Kidney tubule cell (primary cell): ENCODE measurements at regions not wholly inside any gene's neighbourhood (a gene's known extent, or its start where the extent isn't known, plus 50 kb on each side); places are given as distances from the start of the nearest gene placed in this dataset.
"Not testable (repeated sequence)": the region's sequence is repeated elsewhere in the genome, so short reads cannot be mapped to it uniquely, and the experiment has no call there.

Experiments used
- DNase-seq: peaks from one replicate; pipeline ENCODE4 v3.0.0-alpha.2; 2018; ENCODE audit warnings: low spot score

DNA sequence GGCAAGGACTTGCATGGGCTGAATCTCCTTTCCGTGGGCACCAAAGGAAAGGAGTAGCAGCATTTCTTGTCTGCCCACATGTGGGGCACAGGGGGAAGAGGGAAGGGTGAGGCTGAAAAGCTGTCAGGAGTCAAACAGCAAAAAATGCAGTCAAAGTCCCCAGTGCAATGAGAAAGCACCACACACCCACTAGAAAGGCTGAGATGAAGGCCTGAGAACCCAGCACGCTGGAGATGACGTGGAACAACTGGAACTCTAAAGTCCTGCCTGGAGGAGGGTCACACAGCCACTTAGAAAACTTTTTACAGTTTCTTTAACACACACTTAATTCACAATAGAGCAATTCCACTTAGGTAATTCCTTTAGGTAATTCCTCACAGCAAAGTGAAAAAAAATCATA is 94.6 kb upstream of the IGFBPL1 start:
- DNase-seq: no peak

DNA sequence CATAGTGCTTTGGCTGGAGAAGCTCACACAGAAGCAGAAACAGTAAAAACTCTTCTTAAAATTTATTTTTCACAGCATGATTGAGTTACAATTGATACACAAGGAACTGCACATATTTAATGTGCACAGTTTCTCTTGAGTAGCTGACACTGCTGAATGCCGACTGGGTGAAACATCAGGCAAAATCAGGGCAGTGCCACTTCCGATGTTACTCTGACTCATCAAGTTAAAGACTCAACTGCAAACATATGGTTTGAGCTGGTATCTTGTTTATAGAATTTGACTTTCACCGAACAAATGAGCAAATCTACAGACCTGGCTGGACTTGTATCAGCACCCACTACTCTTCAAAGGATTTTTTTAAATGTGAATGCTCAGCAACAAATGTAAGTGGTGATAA is 92.0 kb upstream of the IGFBPL1 start:
- DNase-seq: peak; percentile 74

DNA sequence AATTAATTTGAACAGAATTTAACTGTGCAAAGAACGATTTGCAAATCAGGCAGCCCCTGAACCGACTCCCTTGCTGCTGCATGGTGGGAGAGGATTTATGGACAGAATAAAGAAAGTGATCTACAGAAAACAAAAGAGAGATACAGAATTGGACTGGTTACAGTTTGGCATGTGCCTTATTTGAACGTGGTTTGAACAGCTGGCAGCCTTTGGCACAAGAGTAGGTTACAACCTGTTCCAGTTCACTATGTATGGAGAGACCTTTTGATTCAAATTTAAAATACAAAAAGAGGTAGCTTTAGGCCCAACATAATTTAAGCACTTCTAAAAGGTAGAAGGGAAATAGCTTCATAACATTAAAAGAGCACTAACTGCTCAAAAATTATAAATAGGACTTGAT is 90.8 kb upstream of the IGFBPL1 start:
- DNase-seq: not testable (repeated sequence)

DNA sequence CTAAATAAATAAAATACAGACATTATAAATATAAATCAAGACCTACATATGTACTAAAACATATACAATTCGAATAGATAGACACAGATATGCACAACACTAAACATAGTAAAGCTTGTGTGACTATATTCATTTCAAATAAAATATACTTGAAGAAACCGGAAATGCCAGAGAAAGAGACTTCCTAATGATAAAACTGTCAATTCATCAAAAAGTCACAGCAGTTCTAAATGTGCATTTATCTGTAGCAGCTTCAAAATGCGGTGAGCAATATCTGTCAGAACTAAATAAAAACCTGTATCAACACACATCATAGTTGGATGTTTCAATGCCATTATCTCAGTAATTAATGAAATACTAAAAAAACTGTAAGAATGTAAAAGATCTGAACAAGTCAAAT is 86.1 kb upstream of the IGFBPL1 start:
- not testable (repeated sequence) for DNase-seq

DNA sequence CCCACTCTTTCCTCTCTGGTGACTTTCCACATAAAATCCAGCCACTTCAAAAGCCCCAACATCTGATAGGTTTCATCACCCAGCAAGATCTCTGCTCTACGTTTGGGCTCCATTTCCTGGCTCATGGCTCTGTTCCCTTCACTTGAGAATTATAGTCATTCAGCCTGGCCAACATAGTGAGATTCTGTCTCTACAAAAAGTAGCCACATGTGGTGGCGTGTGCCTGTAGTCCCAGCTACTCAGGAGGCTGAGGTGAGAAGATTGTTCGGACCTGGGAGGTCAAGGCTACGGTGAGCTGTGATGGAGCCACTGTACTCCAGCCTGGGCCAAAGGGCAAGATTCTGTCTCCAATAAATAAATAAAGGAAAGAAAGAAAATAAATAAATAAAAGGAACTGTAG is 83.3 kb upstream of the IGFBPL1 start:
- DNase-seq: no peak

DNA sequence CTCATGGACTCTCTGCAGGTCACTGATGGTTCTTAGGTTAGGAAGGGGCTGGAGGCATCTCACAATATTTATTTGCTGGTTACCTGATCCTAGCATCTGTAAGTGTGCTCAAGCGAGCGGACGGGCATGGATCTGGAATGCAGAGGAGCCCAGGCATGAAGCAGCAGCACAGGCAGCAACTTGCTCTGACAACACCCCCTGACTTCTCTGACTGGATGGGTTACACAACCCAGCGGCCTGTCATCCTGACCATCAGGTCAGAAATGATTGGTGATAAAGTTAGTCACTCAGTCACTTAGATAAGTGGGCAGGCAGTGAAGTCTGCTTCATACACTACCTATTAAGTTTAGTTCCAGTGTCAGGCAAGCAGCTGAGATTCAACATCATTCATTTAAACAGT is 75.9 kb upstream of the IGFBPL1 start:
- peak; percentile 77 for DNase-seq

DNA sequence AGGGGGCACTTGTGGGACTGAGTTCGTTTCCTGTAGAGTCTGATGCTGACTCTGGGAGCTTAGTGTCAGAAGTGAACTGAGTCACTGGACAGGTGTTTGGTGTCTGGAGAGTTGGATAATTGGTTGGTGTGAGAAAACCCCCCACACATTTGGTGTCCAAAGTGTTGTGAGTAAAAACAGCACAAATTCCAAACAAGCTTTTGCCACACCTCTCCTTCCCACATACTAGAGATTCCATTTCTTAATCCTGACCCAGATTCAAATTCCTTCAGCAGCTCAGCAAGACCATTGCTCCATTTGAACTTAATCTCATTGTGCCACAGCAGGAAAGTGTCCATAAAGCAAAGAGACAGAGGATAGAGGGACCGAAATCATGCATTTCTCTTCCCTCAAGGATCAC is 74.3 kb upstream of the IGFBPL1 start:
- not testable (repeated sequence) for DNase-seq

DNA sequence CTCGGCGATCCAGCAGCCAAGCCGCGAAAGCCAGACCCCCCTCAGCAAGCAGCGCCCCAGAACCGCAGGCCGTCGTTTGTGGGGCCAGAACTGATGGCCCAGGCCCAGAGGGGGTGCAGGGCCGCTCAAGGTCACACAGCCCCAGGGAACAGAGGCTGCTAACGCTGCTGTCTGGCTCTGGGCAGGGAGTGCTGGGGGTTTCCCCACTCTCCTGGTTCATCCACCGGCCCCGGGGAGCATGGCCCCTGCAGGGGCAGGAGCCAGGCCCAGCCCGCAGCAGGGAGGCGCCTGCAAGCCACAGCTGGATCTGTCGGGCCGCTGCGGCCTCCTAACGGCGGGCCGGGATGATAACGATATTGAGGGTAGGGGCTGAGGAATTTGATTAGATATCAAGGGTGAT is 64.8 kb upstream of the IGFBPL1 start:
- no peak for DNase-seq

DNA sequence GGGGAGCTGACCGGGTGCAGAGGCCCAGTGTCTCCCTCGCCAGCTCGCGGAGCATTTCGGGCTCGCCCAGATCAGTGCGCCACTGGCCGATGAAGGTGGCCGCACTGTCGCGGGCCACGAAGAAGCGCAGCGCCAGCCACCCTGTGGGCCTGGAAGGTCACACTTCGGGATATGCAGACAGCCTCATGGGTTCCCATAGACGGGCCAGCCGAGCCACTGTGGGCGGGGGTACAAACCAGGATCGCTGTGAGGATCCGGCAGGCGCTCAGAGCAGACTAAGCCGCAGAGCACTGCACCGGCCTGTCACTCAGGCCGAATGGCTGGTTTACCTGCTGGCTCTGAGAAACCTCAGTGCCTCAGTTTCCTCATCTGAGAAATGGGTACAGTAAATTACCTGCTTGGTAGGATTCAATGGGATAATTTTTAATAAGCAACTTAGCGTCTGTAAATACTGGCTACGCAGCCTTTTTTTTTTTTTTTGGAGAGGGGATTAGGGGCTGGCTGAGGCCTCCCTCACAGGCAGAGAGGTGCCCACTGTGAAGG is 64.0 kb upstream of the IGFBPL1 start:
- no peak for DNase-seq

DNA sequence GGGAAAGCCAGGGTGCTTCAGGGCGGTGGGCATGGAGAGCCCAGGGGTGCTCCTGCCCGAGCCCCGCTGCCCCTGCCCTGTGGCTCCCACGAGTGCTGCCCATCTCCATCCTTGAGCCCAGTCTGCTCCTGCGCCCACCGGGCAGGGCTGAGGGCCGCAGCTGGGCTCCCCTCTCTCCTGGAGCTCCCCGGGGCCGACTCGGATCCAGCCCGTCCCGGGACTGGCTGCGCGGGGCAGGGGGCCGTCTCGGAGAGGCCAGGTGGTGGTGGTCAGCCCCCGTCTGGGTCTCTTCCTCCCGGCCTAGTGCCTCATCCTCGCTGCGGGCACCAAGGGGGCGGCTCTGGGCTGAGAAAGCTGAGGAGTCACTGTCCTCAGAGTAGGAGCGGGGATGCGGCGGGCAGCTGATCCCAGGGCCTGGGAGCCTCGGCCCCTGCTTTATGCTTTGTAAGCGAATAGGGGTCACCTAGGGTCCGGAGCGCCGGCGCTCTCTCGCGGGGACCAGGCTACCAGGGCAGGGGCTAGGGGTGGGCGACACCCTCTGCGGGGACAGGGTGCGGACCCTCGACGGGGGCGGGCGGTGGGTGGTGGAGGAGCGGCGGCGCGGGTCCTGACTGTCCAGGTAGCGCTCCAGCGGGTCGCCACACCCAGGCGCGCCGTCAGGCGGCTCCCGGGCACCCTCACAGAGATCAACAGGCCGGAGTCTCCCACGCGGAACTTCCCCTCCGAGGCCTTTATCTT is 63.3 kb upstream of the IGFBPL1 start:
- DNase-seq: not testable (repeated sequence)

DNA sequence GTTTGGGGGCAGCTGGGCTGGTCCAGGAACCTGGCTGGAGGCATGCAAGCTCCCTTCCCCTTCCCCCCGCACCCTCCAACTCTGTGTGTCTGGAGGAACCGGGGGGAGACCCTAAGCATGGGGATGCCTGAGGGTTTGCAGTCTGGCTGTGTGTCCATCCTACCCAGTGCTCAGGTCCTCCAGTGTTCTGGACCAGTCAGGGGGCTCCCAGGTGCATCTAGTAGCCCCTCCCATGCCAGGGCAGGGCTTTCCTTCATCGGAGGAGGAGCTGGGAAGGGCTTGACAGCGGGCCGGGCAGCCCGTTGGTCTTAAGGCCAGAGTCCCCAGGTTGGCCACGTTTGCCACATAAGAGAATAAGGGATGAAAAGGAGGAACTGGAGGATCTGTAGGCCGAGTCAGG is 62.6 kb upstream of the IGFBPL1 start:
- no peak for DNase-seq

DNA sequence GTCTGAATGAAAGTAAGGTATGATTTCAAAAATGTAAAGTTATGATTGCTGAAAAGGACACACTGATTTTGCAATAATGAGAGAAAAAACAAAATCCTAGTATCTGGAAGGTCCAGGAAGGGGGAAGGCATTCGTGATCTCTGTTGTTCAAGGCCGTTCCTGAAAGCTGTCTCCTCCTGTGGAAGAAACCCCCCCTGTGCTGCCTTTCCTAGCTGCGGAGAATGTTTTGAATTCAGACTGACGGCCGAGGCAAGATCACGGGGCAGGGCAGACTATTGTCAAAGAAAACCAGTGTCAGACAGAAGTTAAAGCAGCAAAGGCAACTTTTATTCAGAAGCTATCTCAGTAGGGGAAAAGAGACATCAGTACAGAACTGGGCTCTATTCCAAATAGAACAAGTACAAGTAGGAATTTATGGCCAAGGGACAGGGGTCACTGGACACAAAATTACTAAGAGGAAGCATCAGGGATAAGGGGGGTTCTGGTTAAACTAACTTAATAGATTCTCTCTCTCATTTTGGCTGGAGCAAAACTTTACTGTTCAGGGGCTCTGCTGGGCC is 61.9 kb upstream of the IGFBPL1 start:
- DNase-seq: no peak

DNA sequence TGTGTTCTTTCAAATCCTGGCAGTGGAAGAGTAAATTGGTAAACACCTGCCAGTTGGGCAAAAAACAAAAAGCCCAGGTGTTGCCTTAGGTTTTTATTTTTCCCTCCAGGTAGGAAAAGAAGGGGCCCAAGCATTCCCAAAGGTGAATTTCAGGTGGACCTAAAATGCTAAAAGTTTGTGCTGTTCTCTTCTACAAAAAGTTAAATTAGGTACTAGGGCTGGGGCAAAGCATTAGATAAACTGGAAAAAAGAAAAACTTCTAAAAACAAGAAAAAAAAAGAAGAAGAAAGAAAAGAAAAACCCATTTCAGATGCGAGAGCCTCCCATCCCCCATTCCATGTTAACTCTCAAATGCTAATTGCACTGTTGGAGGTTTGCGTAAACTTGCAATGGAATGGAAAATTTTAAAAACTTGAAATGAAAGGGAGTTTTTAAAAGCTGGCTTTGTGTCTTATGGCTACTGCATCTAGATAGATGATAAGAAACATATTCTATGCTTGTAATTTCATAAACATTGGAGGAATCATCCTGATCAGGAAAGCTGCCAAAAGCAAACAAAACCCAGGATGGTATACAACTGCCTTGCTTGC is 59.9 kb upstream of the IGFBPL1 start:
- not testable (repeated sequence) for DNase-seq

DNA sequence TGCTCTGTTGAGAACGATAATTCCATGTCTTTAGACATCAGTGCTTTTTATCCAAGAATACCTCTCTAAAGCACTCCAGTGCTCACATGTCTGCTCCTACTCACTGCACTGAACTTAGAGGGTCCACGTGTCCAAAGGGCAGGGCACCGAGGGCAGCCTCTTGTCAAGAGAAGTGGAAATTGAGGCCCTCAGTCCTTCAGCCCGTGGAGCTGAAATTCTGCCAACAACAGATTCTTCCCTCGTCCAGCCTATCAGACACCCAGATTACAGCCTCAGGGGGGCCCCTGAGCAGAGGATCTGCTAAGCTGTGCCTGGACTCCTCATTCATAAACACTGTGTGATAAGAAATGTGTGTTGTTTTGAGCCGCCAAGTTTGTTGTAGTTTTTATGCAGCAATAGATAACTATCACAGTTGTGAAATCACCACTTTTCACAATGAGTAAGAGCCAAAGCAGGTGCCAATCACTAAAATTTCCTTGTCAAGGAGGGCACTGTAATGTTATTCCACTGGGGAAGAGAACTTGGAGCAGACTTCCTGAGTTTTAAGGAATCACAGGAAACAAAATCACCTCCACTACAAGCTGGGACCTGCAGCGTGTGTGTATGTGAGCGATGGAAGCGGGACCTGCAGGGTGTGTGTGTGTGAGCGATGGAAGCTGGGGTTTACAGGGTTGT is 58.8 kb upstream of the IGFBPL1 start:
- DNase-seq: no peak

DNA sequence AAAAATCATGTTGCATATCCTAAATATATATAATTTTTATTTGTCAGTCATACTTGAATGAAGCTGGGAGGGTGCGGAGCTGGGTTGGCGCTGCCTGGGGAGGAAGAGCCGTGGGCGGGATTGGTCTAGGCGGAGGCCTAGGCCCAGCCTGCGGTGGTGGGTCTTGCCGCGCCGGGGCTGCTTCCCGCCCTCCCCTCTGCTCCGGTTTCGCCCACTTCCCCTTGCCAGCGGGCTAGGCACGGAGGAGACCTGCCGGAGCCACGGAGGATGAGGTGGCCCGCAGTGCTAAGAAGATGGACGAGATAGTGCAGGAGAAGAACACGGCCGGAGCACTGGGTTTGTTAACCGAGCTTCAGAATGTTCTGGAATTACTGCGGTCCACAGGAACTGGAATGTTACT is 54.0 kb upstream of the IGFBPL1 start:
- no peak for DNase-seq

DNA sequence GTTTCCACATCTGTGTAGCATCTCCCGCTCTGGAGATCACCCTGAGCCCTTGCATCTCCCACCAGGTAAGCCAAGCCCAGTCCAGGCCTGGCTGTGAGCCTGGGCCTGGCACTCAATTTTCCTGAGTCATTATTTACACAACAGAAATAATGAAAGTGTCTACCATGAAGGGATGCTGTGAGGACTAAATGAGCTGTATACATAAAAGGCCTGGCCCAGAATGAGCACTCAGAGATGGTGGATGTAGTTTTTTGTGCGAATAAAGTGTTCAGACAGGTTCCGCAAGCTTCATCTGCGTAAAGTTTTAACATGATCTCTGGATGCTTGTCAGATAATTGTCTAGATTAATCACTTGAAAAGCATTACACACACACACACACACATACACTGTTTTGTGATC is 50.2 kb upstream of the IGFBPL1 start:
- DNase-seq: not testable (repeated sequence)
